Activated T-helper 2 cell treated with anti-CD3 and anti-CD28 coated beads, Interferon-gamma antibody, Interleukin-2, Interleukin-4, amounts not matched to agents 10 μg/mL and 5 μg/mL and 100 μg/mL, durations not matched to agents 14 hours and 24 hours and 36 hours (primary cell): ENCODE measurements at regions not wholly inside any gene's neighbourhood (a gene's known extent, or its start where the extent isn't known, plus 50 kb on each side); places are given as distances from the start of the nearest gene placed in this dataset.

Source experiments
- DNase-seq: peaks from one replicate; pipeline ENCODE4 v3.0.0; 2021; ENCODE audit warnings: low spot score
- H3K27ac Mint-ChIP-seq: one replicate; pipeline ENCODE4 v1.8.0; 2021; ENCODE audit warnings: mixed read lengths
- H3K27me3 Mint-ChIP-seq: one replicate; pipeline ENCODE4 v1.8.0; 2021; ENCODE audit warnings: low read depth, mixed read lengths
- H3K36me3 Mint-ChIP-seq: one replicate; pipeline ENCODE4 v1.8.0; 2021; ENCODE audit warnings: low read depth, mixed read lengths
- H3K4me1 Mint-ChIP-seq: one replicate; pipeline ENCODE4 v1.8.0; 2021; ENCODE audit warnings: low read depth, mixed read lengths
- H3K4me3 Mint-ChIP-seq: one replicate; pipeline ENCODE4 v1.8.0; 2021; ENCODE audit warnings: low read depth, mild to moderate bottlenecking, moderate library complexity, mixed read lengths
- H3K9me3 Mint-ChIP-seq: one replicate; pipeline ENCODE4 v1.8.0; 2021; ENCODE audit warnings: mixed read lengths
- intact Hi-C: fragments of 100-400 bp; cut with micrococcal nuclease; formaldehyde crosslinking; loops from one replicate; pipeline ENCODE4 v1.15.1; 2023

DNA sequence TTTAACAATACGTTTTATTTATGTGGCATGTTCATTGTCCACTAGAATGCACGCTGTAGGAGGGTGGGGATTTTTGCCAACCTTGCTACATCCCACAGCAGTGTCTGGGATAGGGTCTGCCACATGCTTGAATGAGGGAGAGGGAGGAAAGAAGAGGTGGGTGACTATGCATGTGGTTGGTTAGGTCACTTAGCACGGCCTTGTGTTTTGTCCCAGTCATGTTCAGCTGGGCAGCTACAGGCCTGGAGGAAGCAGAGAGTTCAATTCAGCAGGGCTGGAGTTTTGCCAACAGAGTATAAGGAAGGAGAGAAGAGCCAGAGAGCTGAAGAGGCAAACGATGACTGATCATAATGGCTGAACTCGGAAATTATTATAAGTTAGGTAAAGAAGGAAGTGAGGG lies 268.4 kb upstream of the NSMCE3 start:
- H3K36me3 Mint-ChIP-seq, result no peaks in the 10 kb centered on the region
- no peak for DNase-seq
- no peaks in the 10 kb centered on the region for H3K4me1 Mint-ChIP-seq
- H3K27ac Mint-ChIP-seq, result no peak overlapping the region
- no peaks in the 10 kb centered on the region for H3K9me3 Mint-ChIP-seq
- intact Hi-C loops, result no loop called here
- no peaks in the 10 kb centered on the region for H3K27me3 Mint-ChIP-seq
- H3K4me3 Mint-ChIP-seq, result no peak overlapping the region

DNA sequence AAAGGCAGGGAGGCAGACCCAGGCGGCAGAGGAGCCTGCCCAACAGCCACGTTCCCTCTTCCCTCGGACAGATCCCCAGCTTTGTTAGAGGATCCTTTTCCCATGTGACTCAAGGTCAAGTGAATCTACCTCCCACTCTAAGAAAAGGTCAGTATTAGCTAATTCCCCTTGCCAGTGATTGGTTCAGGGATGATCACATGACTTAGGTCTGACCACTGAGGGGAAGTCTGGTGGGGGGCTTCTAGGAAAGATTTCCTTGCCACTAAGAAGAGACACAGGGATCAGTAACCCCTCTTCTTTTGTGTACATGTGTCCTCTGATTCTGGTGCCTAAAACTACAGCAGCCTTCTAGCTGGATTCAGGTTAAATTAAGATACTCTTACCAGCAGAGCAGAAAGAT lies 266.3 kb upstream of the NSMCE3 start:
- Mint-ChIP-seq H3K9me3 (no peaks in the 10 kb centered on the region), H3K4me3 (no peak overlapping the region)
- intact Hi-C loops, result no loop called here

GRCh38 chr15:29534378-29534777 lies 264.8 kb upstream of the NSMCE3 start:
- H3K27me3 Mint-ChIP-seq, result no peaks in the 10 kb centered on the region
- intact Hi-C loops, result no loop called here
- H3K27ac Mint-ChIP-seq, result no peak overlapping the region
- no peak overlapping the region for H3K4me3 Mint-ChIP-seq
- no peaks in the 10 kb centered on the region for H3K36me3 Mint-ChIP-seq
- no peak for DNase-seq
- no peaks in the 10 kb centered on the region for H3K4me1 Mint-ChIP-seq
- H3K9me3 Mint-ChIP-seq, result no peaks in the 10 kb centered on the region

More for the DNA sequence above, 266.3 kb upstream of the NSMCE3 start:
- no peak overlapping the region for H3K27ac Mint-ChIP-seq
- DNase-seq, result no peak
- no peaks in the 10 kb centered on the region for H3K36me3 Mint-ChIP-seq
- no peaks in the 10 kb centered on the region for H3K27me3 Mint-ChIP-seq
- H3K4me1 Mint-ChIP-seq, result no peaks in the 10 kb centered on the region

GRCh38 chr15:29533647-29534046 lies 264.0 kb upstream of the NSMCE3 start:
- H3K9me3 Mint-ChIP-seq, result no peaks in the 10 kb centered on the region
- no peak overlapping the region for H3K4me3 Mint-ChIP-seq
- no peaks in the 10 kb centered on the region for H3K4me1 Mint-ChIP-seq
- no peaks in the 10 kb centered on the region for H3K27me3 Mint-ChIP-seq
- H3K27ac Mint-ChIP-seq, result no peak overlapping the region
- DNase-seq, result no peak
- H3K36me3 Mint-ChIP-seq, result no peaks in the 10 kb centered on the region
- intact Hi-C loops, result no loop called here

- no peaks in the 10 kb centered on the region for H3K9me3 Mint-ChIP-seq
- no peaks in the 10 kb centered on the region for H3K27me3 Mint-ChIP-seq
- H3K36me3 Mint-ChIP-seq, result no peaks in the 10 kb centered on the region
- no peak for DNase-seq
- no peaks in the 10 kb centered on the region for H3K4me1 Mint-ChIP-seq
- H3K4me3 Mint-ChIP-seq, result no peak overlapping the region
- H3K27ac Mint-ChIP-seq, result no peak overlapping the region
- intact Hi-C loops, result no loop called here
These were observed 262.7 kb upstream of the NSMCE3 start for GRCh38 chr15:29532296-29532695.

- intact Hi-C loops, result no loop called here
- Mint-ChIP-seq H3K27ac (no peak overlapping the region), H3K4me1 (peaks cover 2% of the 10 kb centered on the region), H3K4me3 (no peak overlapping the region), H3K27me3 (no peaks in the 10 kb centered on the region), H3K36me3 (no peaks in the 10 kb centered on the region), H3K9me3 (no peaks in the 10 kb centered on the region)
- DNase-seq, result no peak
These were observed 261.3 kb upstream of the NSMCE3 start for GRCh38 chr15:29530966-29531365.

GRCh38 chr15:29529043-29529442 lies 259.4 kb upstream of the NSMCE3 start:
- Mint-ChIP-seq H3K4me3 (no peak overlapping the region), H3K4me1 (peaks cover 2% of the 10 kb centered on the region), H3K36me3 (no peaks in the 10 kb centered on the region), H3K9me3 (no peaks in the 10 kb centered on the region), H3K27me3 (no peaks in the 10 kb centered on the region), H3K27ac (no peak overlapping the region)
- no peak for DNase-seq
- intact Hi-C loops, result no loop called here

GRCh38 chr15:29528276-29528675 lies 258.7 kb upstream of the NSMCE3 start:
- no peaks in the 10 kb centered on the region for H3K9me3 Mint-ChIP-seq
- intact Hi-C loops, result no loop called here
- DNase-seq, result no peak
- H3K4me1 Mint-ChIP-seq, result peaks cover 2% of the 10 kb centered on the region
- no peaks in the 10 kb centered on the region for H3K36me3 Mint-ChIP-seq
- no peaks in the 10 kb centered on the region for H3K27me3 Mint-ChIP-seq
- H3K4me3 Mint-ChIP-seq, result no peak overlapping the region
- no peak overlapping the region for H3K27ac Mint-ChIP-seq

DNA sequence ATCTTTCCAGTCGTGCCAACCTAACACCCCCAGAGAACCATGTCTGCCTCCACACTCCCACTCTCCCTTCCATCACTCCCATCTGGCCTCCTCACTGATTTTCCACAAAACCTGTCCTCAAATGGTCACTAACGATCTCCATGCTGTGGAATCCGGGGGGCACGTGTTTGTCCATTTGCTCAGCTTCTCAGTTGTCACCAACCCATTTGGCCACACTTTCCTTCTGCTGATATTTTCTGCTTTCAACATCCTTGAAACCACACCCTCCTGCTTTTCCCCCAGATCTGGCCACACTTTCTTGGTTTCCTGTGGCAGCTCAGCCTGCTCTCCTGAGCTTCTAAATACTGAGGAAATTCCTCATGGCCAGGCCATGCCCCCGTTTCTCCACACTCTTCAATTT lies 257.2 kb upstream of the NSMCE3 start:
- intact Hi-C loops, result no loop called here
- no peak for DNase-seq
- peaks cover 2% of the 10 kb centered on the region for H3K4me1 Mint-ChIP-seq
- no peaks in the 10 kb centered on the region for H3K27me3 Mint-ChIP-seq
- H3K4me3 Mint-ChIP-seq, result no peak overlapping the region
- no peaks in the 10 kb centered on the region for H3K36me3 Mint-ChIP-seq
- no peak overlapping the region for H3K27ac Mint-ChIP-seq
- no peaks in the 10 kb centered on the region for H3K9me3 Mint-ChIP-seq

DNA sequence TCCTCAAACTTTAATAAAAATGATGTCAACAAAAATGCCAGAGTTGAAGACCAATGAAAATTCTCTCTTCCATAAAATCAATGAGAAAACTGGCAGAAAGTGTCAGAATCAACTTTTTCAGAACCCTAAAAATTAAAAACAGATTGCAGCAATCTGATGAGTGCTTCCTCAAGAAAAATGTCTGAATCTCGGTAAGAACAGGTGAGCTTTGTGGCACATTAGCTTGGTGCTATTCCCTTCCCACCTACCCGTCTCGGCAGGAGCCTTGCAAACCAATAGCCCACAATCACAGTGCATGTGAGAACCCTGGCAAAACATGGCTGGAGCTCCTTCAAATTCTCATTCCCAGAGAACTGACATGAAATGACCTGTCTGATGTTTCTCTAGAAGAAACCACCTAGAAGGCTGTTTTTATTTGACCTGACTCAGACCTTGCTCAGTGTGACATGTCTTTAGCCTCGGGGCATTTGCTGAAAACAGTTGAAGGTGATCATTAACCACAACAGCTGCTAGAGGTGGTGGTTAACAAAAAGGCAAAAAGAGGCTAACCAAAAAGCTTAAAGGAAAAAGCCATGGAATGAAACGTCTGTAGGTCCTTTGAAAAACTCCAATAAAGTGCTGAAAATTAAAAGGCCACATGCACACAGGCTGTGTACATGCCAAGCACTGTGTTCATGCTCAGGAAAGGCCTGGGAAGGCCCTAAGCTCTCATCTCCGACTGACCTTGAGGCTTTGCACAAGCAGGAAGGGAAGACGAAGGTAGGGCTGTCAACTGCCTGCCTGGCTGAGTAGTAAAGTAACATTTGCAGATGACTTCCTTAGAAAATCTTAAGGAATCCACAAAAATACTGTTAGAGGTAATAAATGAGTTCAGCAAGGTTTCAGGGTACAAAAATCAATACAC lies 253.0 kb upstream of the NSMCE3 start:
- intact Hi-C loops, result no loop called here
- Mint-ChIP-seq H3K36me3 (no peaks in the 10 kb centered on the region), H3K4me1 (peaks cover 2% of the 10 kb centered on the region), H3K27me3 (no peaks in the 10 kb centered on the region), H3K4me3 (no peak overlapping the region), H3K9me3 (peaks cover 9% of the 10 kb centered on the region), H3K27ac (no peak overlapping the region)
- DNase-seq, result no peak

DNA sequence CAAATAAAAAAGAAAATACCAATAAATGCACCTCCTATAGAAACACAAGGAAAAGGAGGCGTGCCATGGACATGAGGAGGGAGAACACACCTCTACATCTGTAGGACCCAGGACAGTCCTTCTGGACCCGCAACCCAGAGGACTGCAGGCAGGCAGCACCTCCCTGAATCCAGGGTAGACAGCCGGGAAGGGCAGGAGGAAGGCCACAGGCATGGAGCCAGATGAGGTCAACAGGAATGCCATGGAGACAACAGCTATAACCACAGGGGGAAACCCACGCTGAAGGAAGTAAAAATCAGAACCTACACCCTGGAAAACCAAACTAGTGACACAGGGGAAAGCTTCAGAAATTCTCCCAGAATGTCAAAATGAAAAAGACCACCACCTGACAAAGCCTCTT lies 248.8 kb upstream of the NSMCE3 start:
- DNase-seq, result no peak
- Mint-ChIP-seq H3K4me1 (no peaks in the 10 kb centered on the region), H3K27ac (no peak overlapping the region), H3K9me3 (peaks cover 9% of the 10 kb centered on the region), H3K36me3 (no peaks in the 10 kb centered on the region), H3K4me3 (no peak overlapping the region), H3K27me3 (no peaks in the 10 kb centered on the region)
- intact Hi-C loops, result no loop called here

- DNase-seq, result no peak
- intact Hi-C loops, result no loop called here
- no peaks in the 10 kb centered on the region for H3K27me3 Mint-ChIP-seq
- H3K36me3 Mint-ChIP-seq, result no peaks in the 10 kb centered on the region
- no peaks in the 10 kb centered on the region for H3K4me1 Mint-ChIP-seq
- no peak overlapping the region for H3K4me3 Mint-ChIP-seq
- peaks cover 9% of the 10 kb centered on the region for H3K9me3 Mint-ChIP-seq
- no peak overlapping the region for H3K27ac Mint-ChIP-seq
These were observed 248.2 kb upstream of the NSMCE3 start for GRCh38 chr15:29517829-29518228.

DNA sequence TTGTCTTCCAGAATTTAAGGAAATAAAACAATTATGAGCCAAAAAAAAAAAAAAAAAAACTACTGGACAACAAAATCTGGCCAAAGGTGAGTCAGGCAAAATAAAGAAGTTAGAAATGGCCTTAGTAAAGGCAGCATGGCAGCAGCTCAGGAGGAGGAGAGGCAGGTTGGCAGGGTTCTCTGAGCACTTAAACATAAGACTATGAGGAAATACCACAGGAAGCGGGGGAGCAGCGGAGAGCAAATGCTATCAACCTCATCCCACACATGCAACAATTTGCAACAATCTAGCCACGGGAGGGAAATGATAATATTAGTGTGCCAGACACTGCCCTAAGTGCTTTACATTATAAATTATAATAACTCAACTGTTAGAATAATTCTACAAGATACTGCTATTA lies 247.3 kb upstream of the NSMCE3 start:
- intact Hi-C loops, result no loop called here
- Mint-ChIP-seq H3K4me3 (no peak overlapping the region), H3K27ac (no peak overlapping the region), H3K36me3 (no peaks in the 10 kb centered on the region), H3K27me3 (no peaks in the 10 kb centered on the region), H3K4me1 (no peaks in the 10 kb centered on the region), H3K9me3 (peaks cover 9% of the 10 kb centered on the region)
- DNase-seq, result no peak
